Duodenal mucosa (tissue), 2 donors: ENCODE measurements at regions not wholly inside any gene's neighbourhood (a gene's known extent, or its start where the extent isn't known, plus 50 kb on each side); places are given as distances from the start of the nearest gene placed in this dataset.

Experiments used
- H3K27ac ChIP-seq: one replicate; pipeline ENCODE4 v1.7.0; 2013; ENCODE audit warnings: low read depth, low read length
- H3K27me3 ChIP-seq, 2 donors: one replicate each; pipeline ENCODE4 v1.7.0; 2013; ENCODE audit warnings: low read length in 2 of 2, control low read depth in 1 of 2; ENCODE audit not compliant: insufficient read depth in 2 of 2, control insufficient read depth in 1 of 2
- H3K36me3 ChIP-seq, 2 donors: one replicate each; pipeline ENCODE4 v1.7.0; 2013; ENCODE audit warnings: low read length in 2 of 2, control low read depth in 1 of 2; ENCODE audit not compliant: insufficient read depth in 2 of 2, control insufficient read depth in 1 of 2
- H3K4me1 ChIP-seq, 2 donors: one replicate each; pipeline ENCODE4 v1.7.0; 2013; ENCODE audit warnings: low read length in 2 of 2, control low read depth in 1 of 2; ENCODE audit not compliant: insufficient read depth in 2 of 2, control insufficient read depth in 1 of 2
- H3K4me3 ChIP-seq, 2 donors: one replicate each; pipeline ENCODE4 v1.7.0; 2013; ENCODE audit warnings: low read length in 2 of 2, low read depth in 1 of 2
- H3K9ac ChIP-seq, 2 donors: one replicate each; pipeline ENCODE4 v1.7.0; 2013; ENCODE audit warnings: low read length in 2 of 2, low read depth in 1 of 2
- H3K9me3 ChIP-seq, 2 donors: one replicate each; pipeline ENCODE4 v1.7.0; 2013; ENCODE audit warnings: low read length in 2 of 2, control low read depth in 1 of 2; ENCODE audit not compliant: control insufficient read depth in 1 of 2

DNA sequence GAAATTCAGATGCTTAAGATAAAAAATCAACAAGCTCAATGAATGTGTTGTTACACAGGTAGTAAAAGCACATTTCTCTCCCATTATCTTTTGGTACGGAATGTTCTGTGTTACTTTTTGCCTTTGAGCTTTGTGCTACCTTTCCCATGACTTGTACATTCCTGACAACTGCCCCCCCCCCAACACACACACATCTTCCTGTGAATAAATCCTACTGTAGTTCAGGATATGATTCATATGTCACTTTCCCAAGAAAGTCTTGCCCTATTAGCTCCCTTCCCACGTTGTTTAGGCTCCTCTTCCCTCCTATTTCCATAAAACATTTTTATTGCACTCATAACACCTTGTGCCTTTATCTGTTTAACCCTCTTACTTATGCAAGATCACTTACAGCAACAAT, 442.6 kb upstream of the LRATD1 start:
- no peaks in the 10 kb centered on the region for H3K36me3 ChIP-seq
- H3K9me3 ChIP-seq, result no peaks in the 10 kb centered on the region
- no peaks in the 10 kb centered on the region for H3K4me1 ChIP-seq
- no peaks in the 10 kb centered on the region for H3K27me3 ChIP-seq
- H3K4me3 ChIP-seq, result no peak overlapping the region
- no peak overlapping the region for H3K9ac ChIP-seq
- H3K27ac ChIP-seq, result no peak overlapping the region

DNA sequence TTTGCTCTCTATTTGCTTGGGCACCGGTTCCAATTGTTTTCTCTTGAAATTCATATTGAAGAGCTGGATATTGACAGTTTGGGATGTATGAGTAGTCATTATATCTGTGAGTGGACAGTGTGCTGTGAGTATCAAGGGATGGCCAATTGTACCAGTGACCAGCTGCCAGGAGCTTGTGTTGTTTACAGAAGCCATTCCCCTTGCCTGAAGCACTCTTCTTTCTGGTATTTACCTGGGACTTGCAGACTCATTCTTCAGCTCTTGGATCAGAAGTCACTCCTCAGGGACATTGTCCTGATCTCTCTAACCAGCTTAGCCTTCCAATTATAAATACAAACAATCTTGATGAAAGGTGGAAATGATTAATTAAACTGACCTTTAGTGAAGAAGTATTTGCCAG, 438.3 kb upstream of the LRATD1 start:
- H3K27me3 ChIP-seq, result no peaks in the 10 kb centered on the region
- no peak overlapping the region for H3K27ac ChIP-seq
- no peaks in the 10 kb centered on the region for H3K36me3 ChIP-seq
- H3K4me3 ChIP-seq, result no peak overlapping the region
- H3K4me1 ChIP-seq, result no peaks in the 10 kb centered on the region
- H3K9me3 ChIP-seq, result no peaks in the 10 kb centered on the region
- no peak overlapping the region for H3K9ac ChIP-seq

DNA sequence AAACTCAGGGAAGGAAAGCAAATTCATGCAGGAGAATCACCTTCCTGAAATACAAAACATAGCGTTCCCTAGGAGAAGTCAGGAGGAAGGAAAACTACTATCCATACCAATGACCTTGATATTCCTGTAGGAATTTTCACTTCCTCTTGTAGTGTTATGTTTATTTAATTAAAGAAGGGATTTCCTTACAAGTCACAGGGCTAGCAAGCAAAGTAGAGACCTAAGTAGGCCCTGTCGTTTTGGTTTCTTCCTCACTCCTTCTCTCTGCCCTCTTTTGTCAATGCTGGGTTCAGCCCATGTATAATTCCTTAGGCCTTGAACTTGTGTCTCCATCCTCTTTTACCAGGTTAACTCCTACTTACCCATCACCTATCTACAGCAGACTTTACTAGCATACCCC, 435.2 kb upstream of the LRATD1 start:
- no peaks in the 10 kb centered on the region for H3K4me1 ChIP-seq
- H3K27ac ChIP-seq, result no peak overlapping the region
- H3K4me3 ChIP-seq, result no peak overlapping the region
- H3K36me3 ChIP-seq, result no peaks in the 10 kb centered on the region
- H3K27me3 ChIP-seq, result no peaks in the 10 kb centered on the region
- H3K9ac ChIP-seq, result no peak overlapping the region
- H3K9me3 ChIP-seq, result no peaks in the 10 kb centered on the region

DNA sequence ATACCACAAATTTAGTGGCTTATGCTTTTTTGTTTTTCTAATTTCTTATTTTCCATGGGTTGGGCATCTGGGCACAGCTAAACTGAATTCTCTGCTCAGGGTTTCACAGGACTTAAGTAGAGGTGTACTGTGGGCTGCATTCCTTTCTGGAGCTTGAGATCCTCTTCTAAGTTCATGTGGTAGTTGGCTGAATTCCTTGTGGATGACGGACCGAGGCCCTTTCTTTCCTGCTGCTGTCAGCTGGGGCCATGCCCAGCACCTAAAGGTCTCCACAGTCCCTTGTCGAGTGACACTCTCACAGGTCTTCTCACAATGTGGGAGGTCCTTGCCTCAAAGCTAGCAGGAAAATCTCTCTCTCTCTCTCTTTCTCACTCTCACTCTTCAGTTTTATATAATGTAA, 433.5 kb upstream of the LRATD1 start:
- no peak overlapping the region for H3K9ac ChIP-seq
- no peaks in the 10 kb centered on the region for H3K4me1 ChIP-seq
- no peaks in the 10 kb centered on the region for H3K9me3 ChIP-seq
- H3K36me3 ChIP-seq, result no peaks in the 10 kb centered on the region
- H3K4me3 ChIP-seq, result no peak overlapping the region
- no peak overlapping the region for H3K27ac ChIP-seq
- H3K27me3 ChIP-seq, result no peaks in the 10 kb centered on the region

DNA sequence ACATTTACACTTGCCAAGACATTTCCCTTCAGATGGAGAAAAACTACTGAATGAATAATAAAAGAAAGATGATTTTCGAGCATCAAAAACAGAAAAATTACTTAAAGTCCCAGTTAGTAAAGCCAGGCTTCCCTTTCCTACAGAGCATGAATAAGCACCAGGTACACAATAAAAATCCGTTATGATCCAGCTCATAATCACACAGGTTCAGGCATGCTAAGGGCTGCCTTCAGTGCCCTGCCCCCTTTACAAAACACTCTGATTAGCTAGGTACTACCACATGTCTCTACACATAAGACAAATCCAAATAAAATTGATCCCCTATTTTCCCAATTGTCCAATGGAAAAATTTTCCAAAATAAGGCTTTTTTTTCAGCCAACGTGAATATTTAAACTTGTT, 413.2 kb upstream of the LRATD1 start:
- Histone ChIP-seq H3K27me3 (no peaks in the 10 kb centered on the region), H3K27ac (no peak overlapping the region), H3K36me3 (no peaks in the 10 kb centered on the region), H3K4me3 (no peak overlapping the region), H3K4me1 (no peaks in the 10 kb centered on the region), H3K9ac (no peak overlapping the region), H3K9me3 (no peaks in the 10 kb centered on the region)

DNA sequence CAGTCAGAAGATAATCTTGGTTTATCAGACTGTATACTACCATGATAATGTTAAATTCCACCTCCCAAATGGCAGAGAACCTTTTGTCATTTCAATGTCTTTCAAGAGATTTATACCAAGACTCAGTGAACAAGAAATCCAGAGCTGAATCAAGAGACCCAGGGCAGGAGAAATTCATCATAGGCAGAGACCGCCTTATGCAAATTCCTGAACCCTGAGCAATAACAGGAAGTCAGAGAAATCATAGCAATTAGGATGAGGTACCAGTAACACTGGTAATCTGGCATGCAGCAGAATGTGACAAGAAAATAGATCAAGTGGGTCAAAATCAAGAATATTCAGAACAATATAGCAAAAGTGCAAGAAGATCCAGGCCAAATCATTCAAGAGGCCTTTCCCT, 412.4 kb upstream of the LRATD1 start:
- Histone ChIP-seq H3K9ac (no peak overlapping the region), H3K27ac (no peak overlapping the region), H3K27me3 (no peaks in the 10 kb centered on the region), H3K4me3 (no peak overlapping the region), H3K4me1 (no peaks in the 10 kb centered on the region), H3K36me3 (no peaks in the 10 kb centered on the region), H3K9me3 (no peaks in the 10 kb centered on the region)

DNA sequence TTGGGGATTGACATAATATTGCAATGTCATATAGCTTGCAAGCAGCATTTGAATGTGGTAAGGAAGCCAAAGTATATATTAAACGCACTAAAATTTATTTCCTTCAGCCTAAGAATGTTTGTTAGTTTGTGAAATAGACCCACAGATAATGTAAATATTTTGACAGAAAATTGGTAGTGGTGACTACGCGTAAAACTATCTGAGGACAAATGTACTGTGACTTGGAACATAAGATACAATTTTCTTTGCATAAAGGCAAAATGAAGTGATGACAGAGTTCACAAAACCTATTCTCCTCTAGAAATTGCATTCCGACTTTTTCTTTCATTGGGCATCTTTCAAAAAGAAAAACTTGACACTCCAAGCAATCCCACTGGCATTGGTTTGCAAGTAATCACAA, 411.1 kb upstream of the LRATD1 start:
- H3K27me3 ChIP-seq, result no peaks in the 10 kb centered on the region
- H3K4me3 ChIP-seq, result no peak overlapping the region

DNA sequence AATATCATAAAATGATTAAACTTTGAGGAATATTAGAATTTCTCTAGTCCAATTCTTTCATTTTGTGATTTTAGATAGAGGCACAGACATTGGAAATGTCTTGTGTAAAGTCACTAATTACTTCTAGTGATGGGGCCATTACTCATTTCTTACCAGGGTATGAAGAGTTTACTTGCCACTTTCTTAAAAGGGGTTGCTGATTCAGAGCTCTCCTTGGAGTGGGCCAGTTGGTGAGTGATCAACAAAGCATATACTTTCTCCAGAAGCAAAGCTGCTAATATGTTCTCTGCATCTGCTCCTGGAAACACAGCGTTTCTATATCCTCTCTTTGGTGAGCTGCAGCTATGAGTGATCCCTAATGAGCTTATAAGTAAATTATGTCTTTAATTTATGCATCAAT, 408.9 kb upstream of the LRATD1 start:
- H3K36me3 ChIP-seq, result no peaks in the 10 kb centered on the region
- no peak overlapping the region for H3K9ac ChIP-seq
- H3K27me3 ChIP-seq, result no peaks in the 10 kb centered on the region
- H3K9me3 ChIP-seq, result no peaks in the 10 kb centered on the region
- no peak overlapping the region for H3K4me3 ChIP-seq
- H3K4me1 ChIP-seq, result no peaks in the 10 kb centered on the region
- H3K27ac ChIP-seq, result no peak overlapping the region

More for the DNA sequence above, 411.1 kb upstream of the LRATD1 start:
- no peak overlapping the region for H3K9ac ChIP-seq
- H3K9me3 ChIP-seq, result no peaks in the 10 kb centered on the region
- no peak overlapping the region for H3K27ac ChIP-seq
- H3K36me3 ChIP-seq, result no peaks in the 10 kb centered on the region
- H3K4me1 ChIP-seq, result no peaks in the 10 kb centered on the region

DNA sequence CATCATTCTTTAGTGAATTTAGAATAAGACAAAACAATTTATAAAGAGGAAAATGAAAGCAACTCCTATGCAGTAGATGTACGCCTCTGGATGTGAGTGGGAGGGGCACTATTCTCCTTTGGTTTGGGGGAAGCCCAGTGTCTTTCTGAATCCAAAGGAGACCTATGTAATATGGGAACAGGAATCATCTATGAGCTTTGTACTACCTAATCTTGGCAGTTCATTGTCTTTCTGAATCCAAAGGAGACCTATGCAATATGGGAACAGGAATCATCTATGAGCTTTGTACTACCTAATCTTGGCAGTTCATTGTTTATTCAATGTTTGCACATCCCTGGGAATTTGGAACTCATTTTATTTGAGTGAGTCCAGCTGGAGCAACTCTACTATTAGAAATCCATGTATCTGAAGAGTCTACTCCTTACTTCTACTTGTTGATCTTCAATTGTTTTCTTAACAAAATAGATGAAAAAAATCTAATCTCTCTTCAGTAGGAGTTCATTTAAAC, 401.1 kb upstream of the LRATD1 start:
- H3K9ac ChIP-seq, result no peak overlapping the region
- H3K9me3 ChIP-seq, result no peaks in the 10 kb centered on the region
- no peaks in the 10 kb centered on the region for H3K36me3 ChIP-seq
- H3K4me3 ChIP-seq, result no peak overlapping the region
- H3K27me3 ChIP-seq, result no peaks in the 10 kb centered on the region
- no peaks in the 10 kb centered on the region for H3K4me1 ChIP-seq
- no peak overlapping the region for H3K27ac ChIP-seq

DNA sequence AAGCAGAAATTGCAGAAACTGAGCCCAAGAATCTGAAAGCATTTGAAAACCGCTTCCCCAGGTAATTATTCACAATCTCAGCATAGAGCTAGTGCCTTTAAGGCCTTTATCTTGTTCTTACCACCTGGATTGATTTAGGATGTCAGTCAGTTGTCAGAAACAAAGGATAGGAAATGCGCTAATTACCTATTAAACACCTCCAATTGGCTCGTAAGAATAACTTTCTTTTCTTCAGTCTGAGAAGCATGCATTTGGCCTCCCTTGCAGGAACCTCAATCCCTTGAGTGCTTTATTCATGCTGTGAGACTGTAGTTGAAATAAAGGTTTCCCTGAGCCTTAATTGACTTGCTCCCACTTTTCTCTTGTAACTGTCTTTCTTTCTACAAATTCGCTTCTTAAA, 400.3 kb upstream of the LRATD1 start:
- Histone ChIP-seq H3K4me1 (no peaks in the 10 kb centered on the region), H3K9me3 (no peaks in the 10 kb centered on the region), H3K36me3 (no peaks in the 10 kb centered on the region), H3K27ac (no peak overlapping the region), H3K27me3 (no peaks in the 10 kb centered on the region), H3K9ac (no peak overlapping the region), H3K4me3 (no peak overlapping the region)

DNA sequence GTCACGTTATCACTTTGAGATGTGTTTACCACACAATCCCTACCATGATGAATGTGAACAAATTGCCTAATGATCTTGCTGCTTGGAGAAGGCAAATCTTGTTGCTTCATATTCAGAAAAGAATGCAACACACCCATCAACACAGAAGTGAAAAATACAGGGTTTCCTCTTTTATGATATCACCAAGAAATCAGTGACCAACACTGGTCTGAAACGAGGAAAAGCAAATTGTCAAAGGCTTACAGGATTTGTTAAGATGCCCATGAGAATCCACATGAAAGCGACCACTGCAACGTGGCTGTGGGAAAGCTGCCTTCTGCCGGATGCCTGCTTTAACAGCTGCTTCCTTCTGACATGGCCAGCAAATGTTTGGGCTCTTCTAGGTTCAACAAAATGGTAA, 397.6 kb upstream of the LRATD1 start:
- Histone ChIP-seq H3K4me3 (no peak overlapping the region), H3K9me3 (no peaks in the 10 kb centered on the region)

More for the DNA sequence above, 397.6 kb upstream of the LRATD1 start:
- Histone ChIP-seq H3K36me3 (no peaks in the 10 kb centered on the region), H3K4me1 (no peaks in the 10 kb centered on the region), H3K27me3 (no peaks in the 10 kb centered on the region), H3K9ac (no peak overlapping the region), H3K27ac (no peak overlapping the region)
